HS-27A (cell line): ENCODE measurements at regions not wholly inside any gene's neighbourhood (a gene's known extent, or its start where the extent isn't known, plus 50 kb on each side); places are given as distances from the start of the nearest gene placed in this dataset.

Source experiments
- DNase-seq: peaks from one replicate; pipeline ENCODE4 v3.0.0-alpha.2; 2012; ENCODE audit warnings: low read depth, missing footprints

DNA sequence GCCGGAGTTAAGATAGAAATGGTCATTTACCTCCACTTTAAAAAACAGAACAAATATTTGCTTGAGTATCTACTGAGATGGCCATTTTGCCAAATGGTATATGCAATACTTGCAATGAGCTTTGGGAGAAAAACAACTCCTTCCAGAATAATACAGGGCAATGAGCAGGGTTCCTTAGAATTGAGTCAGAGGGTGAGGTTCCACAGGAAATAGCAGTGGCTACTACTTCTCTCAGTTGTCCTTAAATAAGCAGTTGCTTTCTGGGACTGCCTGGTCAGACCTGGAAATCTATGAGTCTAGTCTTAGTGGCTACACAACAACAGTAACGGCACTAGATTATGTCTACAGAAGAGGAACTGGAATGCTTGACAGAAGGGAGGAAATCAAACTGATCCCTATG, 80.9 kb upstream of the CCDC85A start:
- peak; percentile 26 for DNase-seq

DNA sequence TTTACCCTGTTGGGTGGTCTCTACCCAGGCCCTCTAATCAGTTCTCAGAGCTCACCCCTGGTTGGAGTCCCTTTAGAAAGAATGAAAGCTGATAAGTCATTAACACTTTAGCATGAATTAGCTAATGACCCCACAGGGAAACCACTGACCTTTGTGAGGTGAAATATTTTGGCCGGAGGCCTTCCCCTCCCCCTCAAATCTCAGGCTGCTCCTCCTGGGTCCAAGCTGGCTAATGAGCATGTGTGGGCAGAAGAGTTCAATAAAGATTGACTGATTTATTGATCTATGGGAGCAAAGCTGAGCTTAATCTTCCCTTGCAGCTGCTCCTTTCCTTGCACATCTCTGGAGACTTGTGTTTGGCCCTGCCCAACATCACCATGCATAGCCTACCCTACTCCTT, 78.8 kb upstream of the CCDC85A start:
- DNase-seq, result no peak

DNA sequence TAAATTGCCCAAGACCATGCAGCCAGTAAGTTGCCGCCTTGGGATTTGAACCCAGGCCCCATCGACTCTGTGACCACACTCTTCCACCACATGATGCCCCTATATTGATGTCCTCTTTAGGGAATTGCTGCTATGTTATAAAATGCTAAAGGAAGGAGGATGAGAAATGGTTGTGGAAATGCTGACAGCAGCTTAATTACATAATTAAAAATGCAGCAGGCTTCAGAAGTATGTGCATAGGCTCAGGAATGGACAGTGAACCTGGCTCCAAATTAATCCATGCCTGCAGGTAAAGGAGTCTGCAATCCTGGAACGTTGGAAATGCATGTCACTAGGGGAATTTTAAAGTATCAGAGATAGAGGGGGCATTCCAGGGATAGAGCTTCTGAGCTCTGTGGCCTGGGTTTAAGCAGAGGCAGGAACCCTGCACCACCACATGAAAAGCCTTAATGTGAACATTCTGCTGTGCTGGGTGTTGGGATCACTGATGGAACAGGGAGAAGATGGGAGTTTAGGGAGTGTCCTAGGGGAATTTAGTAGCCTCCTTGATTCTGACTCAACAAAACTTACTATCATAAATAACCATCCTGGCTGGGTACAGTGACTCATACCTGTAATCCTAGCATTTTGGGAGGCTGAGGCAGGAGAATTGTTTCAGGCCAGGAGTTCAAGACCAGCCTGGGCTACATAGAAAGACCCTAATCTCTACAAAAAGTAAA, 76.1 kb upstream of the CCDC85A start:
- no peak for DNase-seq

DNA sequence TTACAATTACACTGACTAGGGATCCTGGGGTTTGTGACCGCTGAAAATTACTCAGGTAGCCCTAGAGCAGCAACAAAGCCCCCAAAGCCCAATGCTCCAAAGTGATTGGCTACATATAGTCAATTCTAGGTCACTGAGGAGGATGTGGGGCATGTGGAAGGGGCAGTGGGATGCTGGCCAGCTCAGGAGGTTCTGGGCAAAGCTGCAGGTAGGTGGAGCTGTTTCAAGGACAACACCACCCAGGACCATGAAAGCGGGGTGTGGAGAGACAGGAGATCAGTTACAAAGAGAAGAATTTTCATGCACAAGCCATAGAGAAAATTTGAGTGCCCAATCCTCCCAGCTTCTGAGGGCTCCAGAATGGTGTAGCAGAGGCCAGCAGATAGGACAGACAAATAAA, 75.0 kb upstream of the CCDC85A start:
- no peak for DNase-seq

DNA sequence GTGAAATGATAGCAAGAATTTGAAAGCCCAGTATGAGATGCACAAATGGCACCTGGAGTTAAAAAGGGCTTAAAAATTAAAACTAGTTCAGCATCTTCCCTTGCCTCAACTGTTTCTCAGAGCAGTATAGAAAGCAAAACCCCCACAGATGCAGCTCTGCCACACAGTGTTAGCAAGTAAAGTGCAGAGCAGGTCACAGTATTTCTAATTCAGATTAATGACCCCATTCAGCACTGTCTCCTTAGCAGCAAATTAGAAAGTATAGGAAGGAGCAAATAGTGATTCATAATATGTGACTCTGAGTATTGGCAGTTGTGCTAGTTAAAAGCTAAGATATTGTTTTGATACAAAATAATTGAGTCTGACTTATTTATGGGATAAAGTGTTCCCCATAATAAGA, 73.8 kb upstream of the CCDC85A start:
- no peak for DNase-seq

DNA sequence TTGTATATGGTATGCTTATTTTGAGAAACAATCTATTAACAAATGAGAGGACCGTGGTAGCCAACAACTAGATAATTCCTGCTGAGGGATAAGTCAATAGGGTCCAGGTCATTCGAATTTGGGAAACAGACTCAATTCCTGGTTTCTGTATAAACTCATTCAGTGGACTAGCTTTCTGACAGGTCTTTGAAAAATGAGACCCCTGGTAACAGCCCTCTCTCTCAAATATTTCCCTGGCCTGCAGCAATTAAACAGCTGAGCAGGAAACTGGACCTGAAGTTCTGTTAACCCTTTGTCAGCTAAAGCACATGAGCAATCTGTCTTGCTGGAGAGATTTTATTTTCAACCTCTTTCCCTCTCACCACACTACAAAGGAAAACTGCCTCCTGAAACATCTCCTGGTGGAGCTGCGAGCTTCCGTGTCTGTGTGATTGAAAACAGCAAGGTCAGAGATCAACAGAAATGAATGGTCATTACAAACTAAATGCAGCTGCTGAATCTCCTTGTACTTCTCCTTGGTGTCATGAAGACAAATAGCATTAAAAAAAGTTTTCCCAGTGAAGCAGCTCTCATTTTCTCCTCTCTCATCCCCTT, 70.3 kb upstream of the CCDC85A start:
- no peak for DNase-seq

DNA sequence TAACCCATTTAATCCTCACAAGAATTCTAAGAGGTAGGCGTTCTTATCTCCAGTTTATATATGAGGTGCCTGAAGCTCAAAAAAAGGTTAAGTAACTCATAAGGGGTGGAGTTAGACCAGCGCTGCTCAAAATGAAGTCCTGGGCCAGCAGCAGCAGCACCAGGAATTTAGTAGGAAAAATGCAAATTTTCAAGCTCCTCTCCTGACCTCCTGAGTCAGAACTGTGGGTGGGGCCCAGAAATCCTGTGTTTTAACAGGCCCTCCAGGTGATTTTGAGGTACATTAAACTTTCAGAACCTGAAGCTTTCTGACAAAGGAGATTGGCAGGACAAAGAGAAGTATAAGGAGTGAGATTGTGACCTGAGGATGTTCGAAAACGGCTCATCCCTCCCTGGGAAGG, 66.0 kb upstream of the CCDC85A start:
- DNase-seq, result no peak

DNA sequence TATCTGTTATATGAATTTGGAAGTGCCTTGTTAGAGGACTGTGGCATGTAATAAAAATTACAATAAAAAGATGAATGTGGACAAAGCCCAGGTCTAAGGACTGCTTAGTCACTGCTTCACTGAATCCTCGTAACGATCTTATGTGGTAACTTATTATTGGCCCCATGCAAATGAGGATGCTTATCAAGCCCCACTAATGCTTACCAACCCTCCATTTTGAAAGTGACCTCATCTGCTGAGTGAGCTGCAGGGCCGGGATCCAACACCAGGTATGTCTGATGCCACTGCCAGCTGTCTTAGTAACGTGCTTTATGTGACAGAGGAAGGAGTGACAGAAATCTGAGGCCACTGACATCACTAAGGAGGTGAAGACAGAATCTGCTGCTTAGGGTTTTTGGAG, 65.3 kb upstream of the CCDC85A start:
- no peak for DNase-seq

DNA sequence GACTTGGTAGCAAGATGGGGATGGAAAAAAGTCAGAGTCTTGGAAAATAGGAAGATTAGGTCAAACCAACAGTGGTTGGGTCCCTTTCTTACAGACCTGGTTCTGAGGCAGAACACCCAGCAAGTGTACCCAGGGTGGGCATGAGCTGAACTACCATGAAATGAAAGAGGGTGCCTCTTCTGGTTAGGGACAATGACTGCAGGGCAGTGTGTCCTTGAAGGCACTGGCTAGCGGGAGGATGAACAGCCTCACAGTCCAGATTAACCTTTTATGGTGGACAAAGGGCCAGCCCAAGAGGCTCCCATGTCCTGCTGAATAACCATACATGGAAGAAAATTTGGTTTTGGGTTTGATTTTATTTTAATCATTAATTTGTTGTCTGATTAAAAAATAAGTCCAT, 61.8 kb upstream of the CCDC85A start:
- no peak for DNase-seq

DNA sequence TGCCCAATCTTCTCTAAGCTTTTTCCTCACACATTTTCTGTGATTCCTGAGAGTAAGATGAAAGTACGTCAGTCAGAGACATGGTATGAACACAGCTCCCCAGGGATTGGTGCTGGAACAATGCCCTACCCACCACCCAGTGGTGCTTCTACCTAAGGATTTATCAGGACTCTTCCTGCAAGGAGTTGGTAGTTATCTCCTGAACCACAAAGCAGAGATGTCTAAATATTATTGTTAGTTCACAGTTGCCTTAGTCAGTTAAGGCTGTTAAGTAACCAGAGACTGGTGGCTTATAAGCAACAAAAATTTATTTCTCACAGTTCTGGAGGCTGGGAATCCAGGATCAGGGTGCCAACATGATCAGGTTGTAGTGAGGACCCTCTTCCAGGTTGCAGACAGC, 60.3 kb upstream of the CCDC85A start:
- no peak for DNase-seq

DNA sequence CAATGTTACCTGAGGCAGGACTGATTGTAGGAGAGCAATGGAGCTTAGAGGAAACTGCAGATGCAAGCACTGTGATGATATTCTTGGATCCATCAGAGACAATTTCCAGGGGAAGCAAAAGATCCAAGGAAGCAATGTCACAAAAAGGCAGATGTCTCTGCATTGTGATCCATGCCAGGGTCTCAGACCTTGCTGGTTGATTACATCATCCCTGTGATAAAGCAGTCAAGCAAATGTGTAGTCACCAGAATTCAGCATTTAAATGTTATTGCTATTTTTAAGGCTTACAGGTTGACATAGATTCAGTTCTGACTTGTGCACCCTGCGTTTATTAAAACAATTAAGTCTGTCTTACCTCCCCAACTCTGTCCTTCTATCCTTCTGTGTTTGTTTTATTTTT, 56.8 kb upstream of the CCDC85A start:
- no peak for DNase-seq

DNA sequence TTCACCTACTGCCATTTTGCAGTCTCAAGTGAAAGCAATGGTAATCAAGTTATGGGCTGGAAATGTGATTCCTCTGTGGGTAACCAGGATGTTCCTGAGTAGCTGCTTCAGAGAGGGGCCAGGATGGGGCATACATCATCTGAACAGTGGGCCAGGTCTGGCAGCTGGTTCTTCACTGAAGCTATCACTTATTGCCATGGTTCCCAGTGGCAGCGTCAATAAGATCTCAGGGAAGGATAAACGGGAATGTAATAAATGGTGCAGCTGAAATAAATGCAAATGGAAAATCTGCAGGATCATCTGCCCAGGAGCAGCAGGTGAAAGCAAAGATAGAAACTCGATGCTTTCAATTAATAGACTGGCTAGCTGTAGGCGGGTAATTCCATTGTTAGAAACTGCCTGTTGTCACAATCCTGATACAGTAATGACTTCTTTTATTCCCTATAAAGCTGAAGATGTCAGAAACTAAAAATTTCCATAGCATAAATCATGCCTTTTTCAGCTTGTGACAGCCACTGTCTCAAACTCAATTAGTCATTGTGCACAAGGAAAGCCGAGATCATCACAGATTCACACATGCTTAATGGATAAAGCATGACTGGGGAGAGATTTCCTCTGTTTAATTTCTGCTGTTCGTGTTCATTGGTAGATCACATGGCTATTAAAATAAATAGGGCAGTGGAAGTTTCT, 56.2 kb upstream of the CCDC85A start:
- DNase-seq, result no peak

DNA sequence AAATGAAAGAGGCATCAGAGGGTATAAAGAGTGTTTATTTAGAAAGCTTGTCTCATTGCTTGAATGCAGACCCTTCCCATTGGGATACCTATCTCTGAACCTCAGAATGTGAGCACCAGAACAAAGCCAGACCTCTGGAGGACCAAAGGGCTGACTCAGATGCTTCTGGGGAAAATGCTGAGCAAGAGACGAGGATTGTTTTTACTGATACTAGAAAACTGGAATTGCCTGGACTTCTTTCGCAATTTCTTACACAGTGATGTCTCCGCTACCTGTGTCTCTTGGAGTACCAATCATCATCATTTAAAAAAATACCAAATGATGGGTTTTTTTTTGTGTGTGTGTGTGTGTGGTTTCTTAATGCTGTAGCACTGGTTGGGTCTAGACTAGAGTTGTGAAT, 55.6 kb upstream of the CCDC85A start:
- no peak for DNase-seq

DNA sequence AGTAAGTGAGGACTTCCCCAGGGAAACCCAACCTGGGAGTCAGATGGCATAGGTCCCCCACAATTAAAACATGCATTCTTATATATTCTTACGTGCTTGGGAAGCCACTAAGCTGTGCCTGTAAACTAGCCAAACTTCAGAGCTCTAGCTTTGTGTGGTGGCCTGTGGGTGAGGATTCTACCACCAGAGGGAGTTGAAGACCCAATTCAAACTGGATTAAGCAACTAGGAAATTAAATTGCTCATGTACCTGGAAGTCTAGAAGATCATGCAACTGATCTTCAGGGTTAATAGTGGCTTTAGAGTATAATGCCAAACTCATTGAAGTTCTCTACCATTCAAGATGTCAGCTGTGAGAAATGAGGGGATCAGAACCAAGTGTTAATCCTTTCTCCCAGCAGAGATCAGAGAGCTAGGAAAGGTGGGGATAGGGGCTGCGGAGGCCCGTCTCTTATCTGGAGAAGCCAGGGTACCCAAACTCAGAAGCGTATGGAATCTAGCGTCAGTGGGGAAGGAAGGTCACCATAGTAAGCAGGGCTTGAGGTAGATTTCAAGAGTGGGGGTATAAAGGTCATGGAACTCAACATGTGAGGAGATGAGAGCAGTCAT, 53.2 kb upstream of the CCDC85A start:
- DNase-seq, result peak; percentile 4

DNA sequence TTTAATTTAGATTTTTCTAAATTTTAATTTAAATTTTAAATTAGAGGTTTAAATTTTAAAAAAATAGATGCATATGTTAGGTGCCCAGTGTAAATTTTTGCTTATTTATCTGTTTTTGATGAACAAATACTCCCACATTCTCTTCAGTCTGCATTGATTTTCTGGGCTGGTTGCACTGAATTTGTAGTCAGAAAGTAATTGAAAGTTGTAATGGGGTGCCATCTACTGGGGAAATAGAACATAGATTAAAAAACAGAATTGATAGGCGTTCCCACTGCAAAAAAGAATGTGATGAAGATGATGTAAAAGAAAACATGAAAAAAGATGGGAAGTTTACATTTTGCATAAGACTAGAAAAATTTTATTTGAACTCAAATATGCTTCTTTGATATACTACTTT, 51.7 kb upstream of the CCDC85A start:
- DNase-seq, result peak; percentile 22

DNA sequence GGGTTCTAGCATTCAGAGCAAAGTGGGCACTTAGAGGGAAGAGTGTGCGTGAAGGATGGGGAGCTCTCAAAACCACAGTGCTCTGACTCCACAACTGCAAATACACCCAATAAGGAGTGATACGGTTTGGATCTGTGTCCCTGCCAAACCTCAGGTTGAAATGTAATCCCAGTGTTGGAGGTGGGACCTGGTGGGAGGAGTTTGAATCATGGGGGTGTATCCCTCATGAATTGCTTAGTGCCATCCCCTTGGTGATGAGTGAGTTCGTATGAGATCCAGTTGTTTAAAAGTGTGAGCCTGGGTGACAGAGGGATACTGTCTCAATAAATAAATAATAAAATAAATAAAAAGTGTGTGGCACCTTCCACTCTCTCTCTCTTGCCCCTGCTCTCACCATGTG, 50.3 kb upstream of the CCDC85A start:
- DNase-seq, result no peak

DNA sequence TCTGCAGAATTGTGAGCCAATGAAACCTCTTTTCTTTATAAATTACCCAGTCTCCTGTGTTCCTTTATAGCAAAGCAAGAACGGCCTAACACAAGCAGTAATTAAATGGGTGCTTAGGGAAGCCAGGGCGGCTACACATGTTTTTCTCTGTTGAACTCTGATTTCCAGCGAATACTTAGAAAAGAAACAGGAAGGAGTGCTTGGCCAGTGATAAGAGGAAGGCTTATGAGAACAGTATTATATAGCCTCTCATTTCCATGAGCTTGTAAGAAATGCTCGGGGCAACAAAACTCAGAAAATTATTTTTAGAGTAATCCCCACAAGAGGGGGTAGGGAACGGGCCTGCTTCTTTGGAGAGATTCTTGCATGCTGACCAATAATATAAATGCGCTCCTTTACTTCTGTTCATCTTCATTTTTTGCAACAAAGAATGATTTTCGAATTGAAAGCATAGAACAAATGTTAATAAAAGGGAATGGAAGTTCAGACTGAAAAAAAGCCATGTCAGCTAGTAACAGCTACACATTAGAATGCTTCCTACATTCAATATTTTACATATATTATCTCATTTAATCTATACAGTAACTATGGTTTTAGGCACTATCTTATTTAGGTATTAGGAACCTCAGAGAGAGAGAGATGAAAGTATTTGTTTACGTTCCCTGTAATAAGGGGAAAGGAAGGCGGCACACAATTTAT, 49.7 kb upstream of the CCDC85A start:
- DNase-seq, result no peak
